OCI-LY7 (cell line): ENCODE measurements at regions not wholly inside any gene's neighbourhood (a gene's known extent, or its start where the extent isn't known, plus 50 kb on each side); places are given as distances from the start of the nearest gene placed in this dataset.
"Not testable (repeated sequence)": the region's sequence is repeated elsewhere in the genome, so short reads cannot be mapped to it uniquely, and the experiment has no call there.

Source experiments
- BruUV-seq: library from RNA; stranded (reverse); fragments of 400-500 nt; replicated peaks from 2 replicates; lab custom pipeline; 2021; lab: Mats Ljungman, UMichigan
- CTCF ChIA-PET: fragments of 300-600 bp; sonication (Branson Sonifier 250); formaldehyde crosslinking; loops from one replicate; lab custom pipeline; 2022; ENCODE audit warnings: antibody characterized with exemption; ENCODE audit not compliant: unreplicated experiment; lab: Charles Lee
- POLR2A ChIA-PET: fragments of 300-600 bp; sonication (Branson Sonifier 250); formaldehyde crosslinking; loops from one replicate; lab custom pipeline; 2022; ENCODE audit warnings: antibody characterized with exemption; lab: Charles Lee
- DNase-seq: peaks from one replicate; pipeline ENCODE4 v3.0.0-alpha.2; 2015; ENCODE audit warnings: low spot score
- H2AFZ ChIP-seq: fragments of 200-600 bp; sonication (generic), shearing (Covaris generic); 2 replicates; pipeline ENCODE4 v1.6.1; 2014; ENCODE audit warnings: mild to moderate bottlenecking, antibody characterized with exemption, low read length, moderate library complexity
- H3K27ac ChIP-seq: fragments of 200-600 bp; sonication (generic); 2 replicates; pipeline ENCODE4 v1.5.1; 2014; ENCODE audit warnings: mixed run types, low read depth, mild to moderate bottlenecking, moderate library complexity, low read length, inconsistent platforms; ENCODE audit not compliant: poor library complexity, severe bottlenecking
- H3K36me3 ChIP-seq: fragments of 200-600 bp; sonication (generic); 2 replicates; pipeline ENCODE4 v1.6.1; 2014; ENCODE audit warnings: mild to moderate bottlenecking, antibody characterized with exemption, low read length, moderate library complexity, mixed read lengths; ENCODE audit not compliant: insufficient read depth
- H3K4me1 ChIP-seq: fragments of 200-600 bp; sonication (generic); 2 replicates; pipeline ENCODE4 v1.5.1; 2014; ENCODE audit warnings: mild to moderate bottlenecking, low read length; ENCODE audit not compliant: insufficient read depth, poor library complexity, severe bottlenecking
- H3K4me2 ChIP-seq: fragments of 200-600 bp; sonication (generic); 2 replicates; pipeline ENCODE4 v1.6.1; 2014; ENCODE audit warnings: mild to moderate bottlenecking, low read length
- H3K4me3 ChIP-seq: fragments of 200-600 bp; sonication (generic); 2 replicates; pipeline ENCODE4 v1.5.1; 2014; ENCODE audit warnings: mild to moderate bottlenecking, low read depth, low read length; ENCODE audit not compliant: poor library complexity, severe bottlenecking
- H3K79me2 ChIP-seq: fragments of 200-600 bp; sonication (generic); 2 replicates; pipeline ENCODE4 v1.6.1; 2016; ENCODE audit warnings: low read depth, mild to moderate bottlenecking, low read length, moderate library complexity, mixed read lengths; ENCODE audit not compliant: insufficient read depth
- H3K9me2 ChIP-seq: fragments of 200-600 bp; sonication (generic); 2 replicates; pipeline ENCODE4 v1.6.1; 2016; ENCODE audit warnings: mild to moderate bottlenecking, low read length, mixed read lengths; ENCODE audit not compliant: insufficient read depth
- H3K9me3 ChIP-seq: fragments of 200-600 bp; sonication (generic); 2 replicates; pipeline ENCODE4 v1.6.1; 2014; ENCODE audit warnings: mild to moderate bottlenecking, mixed run types, low read length, mixed read lengths
- H4K20me1 ChIP-seq: fragments of 200-600 bp; sonication (generic); 2 replicates; pipeline ENCODE4 v1.6.1; 2014; ENCODE audit warnings: mild to moderate bottlenecking, antibody characterized with exemption, low read length, moderate library complexity, mixed read lengths; ENCODE audit not compliant: insufficient read depth
- EZH2phosphoT487 ChIP-seq: fragments of 200-600 bp; sonication (generic); IDR thresholded peaks from 2 replicates; pipeline ENCODE4 v1.6.1; 2018; ENCODE audit warnings: low read depth, borderline replicate concordance, mild to moderate bottlenecking, mixed run types, antibody characterized with exemption, low read length, moderate library complexity, mixed read lengths
- intact Hi-C: fragments of 100-400 bp; cut with micrococcal nuclease; formaldehyde crosslinking; loops from one replicate; pipeline ENCODE4 v1.10.0; 2022; ENCODE audit not compliant: unreplicated experiment
- TF ChIP-seq, protein P1 (sequence below): fragments of 200-600 bp; sonication (generic); conservative IDR thresholded peaks from 2 replicates; pipeline ENCODE4 v1.5.1; 2014; ENCODE audit warnings: mild to moderate bottlenecking, antibody characterized with exemption, low read length, moderate library complexity, mixed read lengths

DNA sequence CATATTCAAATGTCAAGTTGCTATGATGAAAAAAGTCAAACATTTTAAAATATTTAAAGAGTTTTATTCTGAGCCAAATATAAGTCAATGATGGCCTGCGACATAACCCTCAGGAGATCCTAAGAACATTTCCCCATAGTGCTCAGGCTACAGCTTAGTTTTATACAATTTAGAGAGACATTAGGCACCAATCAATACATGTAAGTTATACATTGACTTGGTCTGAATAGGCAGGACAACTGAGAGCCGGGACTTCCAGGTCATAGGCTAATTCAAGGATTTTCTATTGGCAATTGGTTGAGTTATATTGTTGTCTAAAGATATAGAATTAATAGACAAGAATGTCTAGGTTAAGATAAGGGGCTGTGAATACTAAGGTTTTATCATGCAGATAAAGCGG is 64.5 kb downstream of the UGT2B28 start:
- POLR2A ChIA-PET, H2AFZ ChIP-seq, BruUV-seq: not testable (repeated sequence)

DNA sequence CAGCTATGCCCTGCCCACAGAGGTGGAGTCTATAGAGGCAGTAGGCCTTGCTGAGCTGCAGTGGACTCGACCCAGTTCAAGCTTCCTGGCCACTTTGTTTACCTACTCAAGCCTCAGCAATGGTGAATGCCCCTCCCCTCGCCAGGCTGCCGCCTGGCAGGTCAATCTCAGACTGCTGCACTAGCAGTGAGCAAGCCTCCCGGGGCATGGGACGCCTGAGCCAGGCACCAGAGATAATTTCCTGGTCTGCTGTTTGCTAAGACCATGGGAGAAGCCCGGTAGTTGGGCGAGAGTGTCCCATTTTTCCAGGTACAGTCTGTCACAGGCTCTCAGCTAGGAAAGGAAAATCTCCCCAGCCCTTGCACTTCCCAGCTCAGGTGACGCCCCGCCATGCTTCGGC is 68.5 kb downstream of the UGT2B28 start:
- H3K4me1 ChIP-seq, intact Hi-C loops, H3K9me2 ChIP-seq, H3K36me3 ChIP-seq, H3K27ac ChIP-seq, H3K4me3 ChIP-seq, CTCF ChIA-PET, H3K9me3 ChIP-seq, H2AFZ ChIP-seq, DNase-seq, H4K20me1 ChIP-seq, H3K79me2 ChIP-seq, POLR2A ChIA-PET, BruUV-seq, H3K4me2 ChIP-seq: not testable (repeated sequence)

More for the DNA sequence above, 64.5 kb downstream of the UGT2B28 start:
- DNase-seq, H3K9me2 ChIP-seq, intact Hi-C loops, H3K79me2 ChIP-seq, H3K4me1 ChIP-seq, H4K20me1 ChIP-seq, CTCF ChIA-PET, H3K9me3 ChIP-seq, H3K36me3 ChIP-seq, H3K27ac ChIP-seq, H3K4me2 ChIP-seq, H3K4me3 ChIP-seq: not testable (repeated sequence)

DNA sequence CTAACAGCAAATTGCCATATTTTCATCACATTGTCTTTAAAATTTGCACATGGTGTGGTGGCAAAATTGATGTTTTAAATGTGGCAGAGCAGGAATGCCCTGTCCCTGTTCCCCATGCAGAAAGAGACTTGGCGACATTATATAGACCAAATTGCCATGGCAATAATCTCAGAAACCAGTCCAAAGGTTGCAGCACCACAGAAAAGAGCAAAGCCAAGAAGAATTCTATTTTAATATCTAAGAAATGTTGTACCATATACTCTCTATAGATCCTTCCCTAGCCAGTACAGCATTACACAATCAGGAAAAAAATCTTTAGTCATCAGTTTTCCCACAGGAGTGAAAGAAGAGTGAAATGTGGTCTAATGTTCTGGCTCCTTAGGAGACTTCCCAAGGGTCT is 80.0 kb downstream of the UGT2B28 start:
- Histone ChIP-seq H3K79me2 (no peaks in the 10 kb centered on the region), H3K4me2 (no peak overlapping the region), H3K4me3 (no peak overlapping the region), H3K9me2 (no peaks in the 10 kb centered on the region), H3K36me3 (no peaks in the 10 kb centered on the region), H4K20me1 (no peaks in the 10 kb centered on the region), H3K27ac (no peak overlapping the region), H3K9me3 (no peaks in the 10 kb centered on the region), H2AFZ (no peak overlapping the region), H3K4me1 (no peaks in the 10 kb centered on the region)
- no peak for DNase-seq
- BruUV-seq: no TSS peak
- intact Hi-C loops: no loop called here
- ChIA-PET CTCF (no interaction called here), POLR2A (no interaction called here)
- TF ChIP-seq, protein P1, sequence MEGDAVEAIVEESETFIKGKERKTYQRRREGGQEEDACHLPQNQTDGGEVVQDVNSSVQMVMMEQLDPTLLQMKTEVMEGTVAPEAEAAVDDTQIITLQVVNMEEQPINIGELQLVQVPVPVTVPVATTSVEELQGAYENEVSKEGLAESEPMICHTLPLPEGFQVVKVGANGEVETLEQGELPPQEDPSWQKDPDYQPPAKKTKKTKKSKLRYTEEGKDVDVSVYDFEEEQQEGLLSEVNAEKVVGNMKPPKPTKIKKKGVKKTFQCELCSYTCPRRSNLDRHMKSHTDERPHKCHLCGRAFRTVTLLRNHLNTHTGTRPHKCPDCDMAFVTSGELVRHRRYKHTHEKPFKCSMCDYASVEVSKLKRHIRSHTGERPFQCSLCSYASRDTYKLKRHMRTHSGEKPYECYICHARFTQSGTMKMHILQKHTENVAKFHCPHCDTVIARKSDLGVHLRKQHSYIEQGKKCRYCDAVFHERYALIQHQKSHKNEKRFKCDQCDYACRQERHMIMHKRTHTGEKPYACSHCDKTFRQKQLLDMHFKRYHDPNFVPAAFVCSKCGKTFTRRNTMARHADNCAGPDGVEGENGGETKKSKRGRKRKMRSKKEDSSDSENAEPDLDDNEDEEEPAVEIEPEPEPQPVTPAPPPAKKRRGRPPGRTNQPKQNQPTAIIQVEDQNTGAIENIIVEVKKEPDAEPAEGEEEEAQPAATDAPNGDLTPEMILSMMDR: no peak
- no peak for TF ChIP-seq EZH2phosphoT487

DNA sequence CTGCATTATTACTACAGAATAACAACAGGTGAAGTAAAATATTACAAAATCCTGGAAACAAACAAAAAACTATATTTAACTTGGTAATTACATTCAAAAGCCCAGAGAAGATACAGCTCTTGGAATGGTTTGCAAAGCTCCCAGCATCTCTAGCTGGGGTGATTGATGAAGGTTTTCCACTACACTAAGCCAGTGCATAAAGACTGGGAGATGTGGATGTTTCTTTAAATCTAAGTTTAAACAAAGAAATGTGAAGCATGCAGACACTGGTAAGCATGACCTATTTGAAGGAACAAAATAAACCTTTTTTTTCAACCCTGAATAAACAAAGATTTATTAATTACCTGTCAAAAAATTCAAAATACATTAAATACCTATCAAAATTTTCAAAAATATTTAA is 80.5 kb downstream of the UGT2B28 start:
- H3K79me2 ChIP-seq, H3K4me2 ChIP-seq, H2AFZ ChIP-seq, CTCF ChIA-PET, H3K4me3 ChIP-seq, H3K27ac ChIP-seq, DNase-seq, H3K36me3 ChIP-seq, POLR2A ChIA-PET, H3K9me3 ChIP-seq, BruUV-seq, H3K9me2 ChIP-seq, H3K4me1 ChIP-seq, H4K20me1 ChIP-seq, intact Hi-C loops: not testable (repeated sequence)
